Effector memory CD8-positive, alpha-beta T cell (primary cell): ENCODE measurements at regions not wholly inside any gene's neighbourhood (a gene's known extent, or its start where the extent isn't known, plus 50 kb on each side); places are given as distances from the start of the nearest gene placed in this dataset.
"Not testable (repeated sequence)": the region's sequence is repeated elsewhere in the genome, so short reads cannot be mapped to it uniquely, and the experiment has no call there.

ENCODE experiments used
- ATAC-seq: fragments of 150-1000 bp; cut with Tn5 transposase; replicated peaks from 2 replicates; pipeline ENCODE4 v1.10.0; 2021; ENCODE audit warnings: mild to moderate bottlenecking, moderate library complexity
- DNase-seq, 3 experiments: peaks; one replicate each; pipeline ENCODE4 v3.0.0; 2021
- H3K27ac Mint-ChIP-seq, 2 donors: one replicate each; pipeline ENCODE4 v1.8.0; 2022; ENCODE audit warnings: mild to moderate bottlenecking in 2 of 2, mixed read lengths in 2 of 2, moderate library complexity in 2 of 2
- H3K27me3 Mint-ChIP-seq, 2 donors: one replicate each; pipeline ENCODE4 v1.8.0; 2022; ENCODE audit warnings: mixed read lengths in 2 of 2
- H3K36me3 Mint-ChIP-seq: one replicate; pipeline ENCODE4 v1.8.0; 2022; ENCODE audit warnings: mild to moderate bottlenecking, moderate library complexity, mixed read lengths; ENCODE audit not compliant: insufficient read depth
- H3K4me1 Mint-ChIP-seq, 2 donors: one replicate each; pipeline ENCODE4 v1.8.0; 2022; ENCODE audit warnings: low read depth in 2 of 2, mixed read lengths in 2 of 2
- H3K4me3 Mint-ChIP-seq, 2 donors: one replicate each; pipeline ENCODE4 v1.8.0; 2022; ENCODE audit warnings: mild to moderate bottlenecking in 2 of 2, mixed read lengths in 2 of 2, moderate library complexity in 2 of 2
- H3K9me3 Mint-ChIP-seq, 2 donors: one replicate each; pipeline ENCODE4 v1.8.0; 2022; ENCODE audit warnings: mixed read lengths in 2 of 2

DNA sequence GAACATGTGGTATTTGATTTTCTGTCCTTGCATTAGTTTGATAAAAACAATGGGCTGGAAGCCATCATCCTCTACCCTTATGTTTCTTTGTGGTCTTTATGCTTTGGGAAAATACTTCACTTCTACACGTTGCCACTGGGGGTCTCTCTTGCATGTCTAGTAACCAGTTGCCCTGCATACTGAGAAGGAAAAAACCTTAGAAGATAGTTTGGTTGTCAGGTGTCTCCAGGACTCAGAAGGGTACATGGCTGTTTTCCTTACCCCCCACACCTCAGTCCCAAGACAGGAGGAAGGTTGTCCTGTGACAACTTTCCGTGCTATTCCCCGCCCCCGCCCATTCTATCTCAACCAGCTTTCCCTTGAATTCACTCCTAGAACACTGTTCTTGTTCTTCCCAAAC, 62.1 kb upstream of the LANCL3 start:
- no peaks in the 10 kb centered on the region for H3K36me3 Mint-ChIP-seq
- H3K4me1 Mint-ChIP-seq, result no peaks in the 10 kb centered on the region
- H3K27me3 Mint-ChIP-seq, result peaks cover 6 to 11% of the 10 kb centered on the region in 2 donors
- no peak overlapping the region for H3K27ac Mint-ChIP-seq
- ATAC-seq (no peak), DNase-seq (peak in 1 of 3 experiments; percentile 1)
- H3K9me3 Mint-ChIP-seq, result no peaks in the 10 kb centered on the region
- H3K4me3 Mint-ChIP-seq, result no peak overlapping the region

DNA sequence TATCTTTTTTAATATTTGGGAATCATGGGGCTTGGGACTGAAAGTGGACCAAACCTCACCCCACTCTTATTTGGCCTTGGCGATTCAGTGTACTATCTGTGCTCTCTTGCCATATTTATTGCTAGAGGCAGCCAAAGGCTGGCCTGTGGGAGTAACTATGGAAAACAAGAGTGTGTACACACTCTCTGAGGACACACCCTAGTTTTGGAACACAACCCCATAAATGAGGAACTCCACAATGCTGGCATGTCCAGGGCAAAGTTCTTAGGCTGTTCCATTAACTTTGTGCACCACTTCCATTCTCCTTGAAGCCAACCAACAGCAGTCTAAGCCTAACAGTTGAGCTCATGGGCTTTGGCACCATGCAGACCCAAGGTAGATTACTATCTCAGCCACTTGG, 54.9 kb upstream of the LANCL3 start:
- not testable (repeated sequence) for H3K4me1 Mint-ChIP-seq, H3K9me3 Mint-ChIP-seq, H3K27ac Mint-ChIP-seq, H3K36me3 Mint-ChIP-seq, ATAC-seq, H3K4me3 Mint-ChIP-seq, DNase-seq
- peaks cover 6 to 11% of the 10 kb centered on the region in 2 donors for H3K27me3 Mint-ChIP-seq

DNA sequence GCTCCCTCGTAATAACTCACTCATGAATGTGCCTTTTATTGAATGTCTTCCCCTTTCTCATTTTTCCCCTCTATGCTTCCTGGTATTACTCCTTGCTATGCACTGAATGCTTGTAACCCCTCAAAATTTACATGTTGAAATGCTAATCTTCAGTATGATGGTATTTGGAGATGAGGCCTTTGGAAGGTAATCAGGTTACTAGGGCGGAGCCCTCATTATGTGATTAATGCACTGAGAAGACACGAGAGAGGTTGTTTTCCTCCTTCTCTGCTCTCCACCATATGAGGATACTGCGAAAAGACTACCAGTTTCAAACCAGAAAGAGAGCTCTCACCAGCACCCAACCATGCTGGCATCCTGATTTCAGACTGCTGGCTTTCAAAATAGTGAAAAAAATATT, 52.2 kb upstream of the LANCL3 start:
- not testable (repeated sequence) for H3K4me1 Mint-ChIP-seq, H3K9me3 Mint-ChIP-seq, H3K4me3 Mint-ChIP-seq, DNase-seq, H3K27ac Mint-ChIP-seq, ATAC-seq, H3K27me3 Mint-ChIP-seq, H3K36me3 Mint-ChIP-seq

DNA sequence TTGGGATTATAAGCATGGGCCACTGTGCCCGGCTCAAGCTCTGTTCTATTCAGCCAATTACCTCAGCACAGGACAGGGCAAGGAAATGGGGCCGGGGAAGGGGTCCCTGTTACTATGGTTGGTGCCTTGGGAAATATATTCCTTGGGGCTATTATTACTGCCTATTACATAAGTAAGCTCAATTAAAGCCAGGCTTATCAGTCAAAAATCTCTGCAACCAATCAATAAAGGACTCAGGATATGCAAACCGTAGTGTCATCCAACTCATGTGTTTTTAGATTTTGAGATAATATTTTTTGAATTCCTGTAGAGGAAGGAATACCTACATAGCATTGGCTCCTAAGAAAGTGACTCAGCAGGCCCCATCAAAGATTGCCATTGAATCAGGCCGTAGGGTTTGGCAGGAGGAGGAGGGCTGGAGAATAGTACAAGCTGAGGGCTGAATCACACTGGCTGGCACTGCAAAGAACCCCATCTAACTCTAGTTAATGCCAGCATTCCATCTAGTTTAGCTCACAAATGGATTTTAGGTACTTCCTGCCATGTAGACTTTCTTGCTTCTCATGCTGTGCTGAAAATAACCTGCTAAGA, 50.5 kb upstream of the LANCL3 start:
- DNase-seq, ATAC-seq, H3K4me1 Mint-ChIP-seq, H3K4me3 Mint-ChIP-seq, H3K27me3 Mint-ChIP-seq, H3K27ac Mint-ChIP-seq, H3K9me3 Mint-ChIP-seq, H3K36me3 Mint-ChIP-seq: not testable (repeated sequence)
